ENCODE measurements at regions not wholly inside any gene's neighbourhood (a gene's known extent, or its start where the extent isn't known, plus 50 kb on each side); places are given as distances from the start of the nearest gene placed in this dataset.

GRCh38 chr2:71827973-71828372 lies 319.7 kb downstream of the CYP26B1 start:
- no peak for DNase-seq
- peaks cover 0 to 4% (median 0%) of the 10 kb centered on the region in 7 donors for H3K27me3 ChIP-seq (replicated peaks in 1 of 7)
- H3K36me3 ChIP-seq = no peaks in the 10 kb centered on the region
- H3K4me1 ChIP-seq = peaks cover 0 to 6% (median 0%) of the 10 kb centered on the region in 6 donors
- no peak overlapping the region for H3K4me3 ChIP-seq
- H3K27ac ChIP-seq = no peak overlapping the region
- TF ChIP-seq POLR2AphosphoS5 (IDR thresholded peaks at IDR 0.05) = no peak
- TF ChIP-seq POLR2A (IDR thresholded peaks at IDR 0.05) = no peak
- TF ChIP-seq CTCF (IDR thresholded peaks at IDR 0.05 in 8 of 11, conservative IDR thresholded peaks at IDR 0.05 in 3 of 11) = no peak
- intact Hi-C loops (cut with DNase I; ENCODE audit: low total_unique reads) = no loop called here
- 84 to 94% (median 89%) methylated on average over 7 of the region's 7 CpGs for WGBS, 5 donors
- no peaks in the 10 kb centered on the region for H3K9me3 ChIP-seq

- H3K9me3 ChIP-seq = no peaks in the 10 kb centered on the region
- WGBS, 5 donors = 79 to 91% (median 88%) methylated on average over 6 of the region's 6 CpGs
- no peak for DNase-seq
- intact Hi-C loops (cut with DNase I; ENCODE audit: low total_unique reads) = no loop called here
- peaks cover 0 to 6% (median 0%) of the 10 kb centered on the region in 7 donors for H3K27me3 ChIP-seq (replicated peaks in 1 of 7)
- no peaks in the 10 kb centered on the region for H3K36me3 ChIP-seq
- TF ChIP-seq CTCF (IDR thresholded peaks at IDR 0.05 in 8 of 11, conservative IDR thresholded peaks at IDR 0.05 in 3 of 11) (no peak), POLR2A (IDR thresholded peaks at IDR 0.05) (no peak), POLR2AphosphoS5 (IDR thresholded peaks at IDR 0.05) (no peak)
- no peak overlapping the region for H3K4me3 ChIP-seq
- H3K4me1 ChIP-seq = peaks cover 0 to 6% (median 0%) of the 10 kb centered on the region in 6 donors
- peak overlapping the region in 2 of 8 donors; percentile 24 to 36 for H3K27ac ChIP-seq
These were observed 320.1 kb downstream of the CYP26B1 start for GRCh38 chr2:71827524-71827901.

GRCh38 chr2:71826826-71827523 lies 320.7 kb downstream of the CYP26B1 start:
- Histone ChIP-seq H3K9me3 (no peaks in the 10 kb centered on the region), H3K36me3 (no peaks in the 10 kb centered on the region), H3K4me1 (peaks cover 0 to 6% (median 0%) of the 10 kb centered on the region in 6 donors), H3K27ac (peak overlapping the region in 3 of 8 donors; percentile 9 to 36 (median 24)), H3K4me3 (no peak overlapping the region), H3K27me3 (replicated peaks in 1 of 7) (peaks cover 0 to 6% (median 0%) of the 10 kb centered on the region in 7 donors)
- intact Hi-C loops (cut with DNase I; ENCODE audit: low total_unique reads) = no loop called here
- WGBS, 5 donors = 68 to 73% (median 72%) methylated on average over 5 of the region's 5 CpGs
- DNase-seq = no peak
- no peak for TF ChIP-seq POLR2A (IDR thresholded peaks at IDR 0.05)
- no peak for TF ChIP-seq POLR2AphosphoS5 (IDR thresholded peaks at IDR 0.05)
- TF ChIP-seq CTCF (IDR thresholded peaks at IDR 0.05 in 8 of 11, conservative IDR thresholded peaks at IDR 0.05 in 3 of 11) = no peak

- Histone ChIP-seq H3K4me3 (no peak overlapping the region), H3K27ac (peak overlapping the region in 2 of 8 donors; percentile 9 to 15), H3K9me3 (no peaks in the 10 kb centered on the region), H3K36me3 (no peaks in the 10 kb centered on the region), H3K4me1 (peaks cover 0 to 6% (median 0%) of the 10 kb centered on the region in 6 donors), H3K27me3 (replicated peaks in 1 of 7) (peaks cover 0 to 6% (median 0%) of the 10 kb centered on the region in 7 donors)
- no peak for DNase-seq
- 74 to 87% (median 82%) methylated on average over 3 of the region's 3 CpGs for WGBS, 5 donors
- TF ChIP-seq POLR2A (IDR thresholded peaks at IDR 0.05) (no peak), CTCF (IDR thresholded peaks at IDR 0.05 in 8 of 11, conservative IDR thresholded peaks at IDR 0.05 in 3 of 11) (no peak)
- intact Hi-C loops (cut with DNase I; ENCODE audit: low total_unique reads) = no loop called here
These were observed 321.4 kb downstream of the CYP26B1 start for GRCh38 chr2:71826299-71826698.

All from spleen (tissue), 11 donors.